CD14-positive monocyte (primary cell): ENCODE measurements at regions not wholly inside any gene's neighbourhood (a gene's known extent, or its start where the extent isn't known, plus 50 kb on each side); places are given as distances from the start of the nearest gene placed in this dataset.

Experiments used
- DNase-seq, 3 donors: peaks; one replicate each; pipeline ENCODE4 v3.0.0-alpha.2; 2011 to 2022
- H2AFZ ChIP-seq: 2 replicates; pipeline ENCODE4 v1.6.0; 2012; ENCODE audit warnings: mild to moderate bottlenecking, low read depth, low read length, inconsistent platforms; ENCODE audit not compliant: insufficient read depth, poor library complexity, severe bottlenecking
- H3K27ac ChIP-seq, 2 donors: 1 replicate in 1 of 2; 2 replicates in 1 of 2; pipeline ENCODE4 v1.5.1; 2012 to 2013; ENCODE audit warnings: low read length in 2 of 2, control low read depth in 1 of 2, inconsistent platforms in 1 of 2, low read depth in 1 of 2, mild to moderate bottlenecking in 1 of 2
- H3K27me3 ChIP-seq, 2 donors: one replicate each; pipeline versions ENCODE4 v1.6.0 to v1.6.1; 2011 to 2013; ENCODE audit warnings: low read length in 2 of 2; ENCODE audit not compliant: control insufficient read depth in 2 of 2, insufficient read depth in 2 of 2
- H3K36me3 ChIP-seq, 2 donors: replicated peaks in 1 of 2; 1 replicate in 1 of 2; 2 replicates in 1 of 2; pipeline versions ENCODE4 v1.5.1 to v1.6.1; 2012 to 2013; ENCODE audit warnings: low read length in 2 of 2, control low read depth in 1 of 2, inconsistent platforms in 1 of 2, mild to moderate bottlenecking in 1 of 2; ENCODE audit not compliant: insufficient read depth in 2 of 2, control insufficient read depth in 1 of 2
- H3K4me1 ChIP-seq, 2 donors: 1 replicate in 1 of 2; 2 replicates in 1 of 2; pipeline versions ENCODE4 v1.5.1 to v1.6.1; 2012 to 2013; ENCODE audit warnings: low read length in 2 of 2, control low read depth in 1 of 2, inconsistent platforms in 1 of 2, mild to moderate bottlenecking in 1 of 2, moderate library complexity in 1 of 2; ENCODE audit not compliant: insufficient read depth in 2 of 2, control insufficient read depth in 1 of 2
- H3K4me2 ChIP-seq: replicated peaks from 2 replicates; pipeline ENCODE3; 2012; ENCODE audit warnings: low read length, moderate library complexity, mild to moderate bottlenecking; ENCODE audit not compliant: poor library complexity, severe bottlenecking; ENCODE audit errors: extremely low read depth
- H3K4me3 ChIP-seq, 3 experiments: fragments of 200-600 bp in 1 of 3; sonication (generic) in 1 of 3; replicated peaks in 1 of 3; 1 replicate in 2 of 3; 2 replicates in 1 of 3; pipeline ENCODE4 v1.5.1; 2011 to 2013; ENCODE audit warnings: low read length in 3 of 3, mild to moderate bottlenecking in 3 of 3, control low read depth in 2 of 3, low read depth in 2 of 3, inconsistent platforms in 1 of 3, moderate library complexity in 1 of 3
- H3K79me2 ChIP-seq: 2 replicates; pipeline ENCODE4 v1.6.0; 2012; ENCODE audit warnings: mild to moderate bottlenecking, control low read depth, inconsistent platforms, low read length, moderate library complexity; ENCODE audit not compliant: insufficient read depth
- H3K9ac ChIP-seq: 2 replicates; pipeline ENCODE4 v1.6.0; 2017; ENCODE audit warnings: low read length, mild to moderate bottlenecking; ENCODE audit not compliant: insufficient read depth, poor library complexity, severe bottlenecking
- H3K9me3 ChIP-seq, 2 donors: replicated peaks in 1 of 2; 1 replicate in 1 of 2; 2 replicates in 1 of 2; pipeline versions ENCODE4 v1.5.1 to v1.6.1; 2012 to 2013; ENCODE audit warnings: low read length in 2 of 2, control low read depth in 1 of 2; ENCODE audit not compliant: control insufficient read depth in 1 of 2, insufficient read depth in 1 of 2
- H4K20me1 ChIP-seq: 2 replicates; pipeline ENCODE4 v1.6.0; 2012; ENCODE audit warnings: mild to moderate bottlenecking, low read length, control low read depth, moderate library complexity; ENCODE audit not compliant: insufficient read depth
- H3K27ac Mint-ChIP-seq, 7 donors: one replicate each; pipeline ENCODE4 v1.8.0; 2020; ENCODE audit warnings: mild to moderate bottlenecking in 7 of 7, mixed read lengths in 7 of 7, moderate library complexity in 6 of 7, inconsistent platforms in 2 of 7
- H3K27me3 Mint-ChIP-seq, 3 donors: one replicate each; pipeline ENCODE4 v1.8.0; 2021 to 2022; ENCODE audit warnings: low read depth in 3 of 3, mild to moderate bottlenecking in 3 of 3, mixed read lengths in 3 of 3, moderate library complexity in 3 of 3, inconsistent platforms in 1 of 3
- H3K36me3 Mint-ChIP-seq, 2 donors: one replicate each; pipeline ENCODE4 v1.8.0; 2020; ENCODE audit warnings: mixed read lengths in 2 of 2, inconsistent platforms in 1 of 2, mild to moderate bottlenecking in 1 of 2
- H3K4me1 Mint-ChIP-seq: one replicate; pipeline ENCODE4 v1.8.0; 2020; ENCODE audit warnings: mild to moderate bottlenecking, mixed read lengths
- H3K4me3 Mint-ChIP-seq, 2 donors: one replicate each; pipeline ENCODE4 v1.8.0; 2020; ENCODE audit warnings: mild to moderate bottlenecking in 2 of 2, mixed read lengths in 2 of 2, moderate library complexity in 1 of 2
- H3K9me3 Mint-ChIP-seq, 7 donors: one replicate each; pipeline ENCODE4 v1.8.0; 2020 to 2022; ENCODE audit warnings: mixed read lengths in 7 of 7, mild to moderate bottlenecking in 6 of 7, moderate library complexity in 6 of 7, inconsistent platforms in 2 of 7
- WGBS: methylation state at CpG from one replicate; pipeline ENCODE4 v1.1.5; 2013; ENCODE audit warnings: missing lambda C conversion rate; ENCODE audit not compliant: insufficient coverage; 5-methylcytosine and 5-hydroxymethylcytosine counted together
- intact Hi-C, 2 donors: fragments of 100-400 bp; cut with micrococcal nuclease; formaldehyde crosslinking; loops; one replicate each; pipeline versions ENCODE4 v1.15.0 to v1.15.1; 2023
- TF ChIP-seq, protein P1 (sequence below): fragments of 200-600 bp; IDR thresholded peaks from one replicate; pipeline ENCODE4 v1.8.0; 2022; ENCODE audit warnings: antibody characterized with exemption, mild to moderate bottlenecking

- Histone ChIP-seq H3K79me2 (no peaks in the 10 kb centered on the region), H2AFZ (no peak overlapping the region), H3K4me2 (no peak overlapping the region), H4K20me1 (no peaks in the 10 kb centered on the region), H3K4me1 (no peaks in the 10 kb centered on the region), H3K9me3 (peaks cover 0 to under 1% of the 10 kb centered on the region in 2 donors), H3K27me3 (no peaks in the 10 kb centered on the region), H3K36me3 (no peaks in the 10 kb centered on the region), H3K4me3 (no peak overlapping the region), H3K27ac (no peak overlapping the region), H3K9ac (no peak overlapping the region)
- Mint-ChIP-seq H3K9me3 (peaks cover 0 to 8% (median 2%) of the 10 kb centered on the region in 7 donors), H3K27me3 (peaks cover 0 to 5% (median 2%) of the 10 kb centered on the region in 3 donors), H3K36me3 (no peaks in the 10 kb centered on the region), H3K4me3 (no peak overlapping the region), H3K4me1 (no peaks in the 10 kb centered on the region), H3K27ac (no peak overlapping the region)
- no CpG with 5 or more reads among the region's 4 CpGs for WGBS
- DNase-seq: no peak
- intact Hi-C loops: no loop called here
- TF ChIP-seq, protein P1, sequence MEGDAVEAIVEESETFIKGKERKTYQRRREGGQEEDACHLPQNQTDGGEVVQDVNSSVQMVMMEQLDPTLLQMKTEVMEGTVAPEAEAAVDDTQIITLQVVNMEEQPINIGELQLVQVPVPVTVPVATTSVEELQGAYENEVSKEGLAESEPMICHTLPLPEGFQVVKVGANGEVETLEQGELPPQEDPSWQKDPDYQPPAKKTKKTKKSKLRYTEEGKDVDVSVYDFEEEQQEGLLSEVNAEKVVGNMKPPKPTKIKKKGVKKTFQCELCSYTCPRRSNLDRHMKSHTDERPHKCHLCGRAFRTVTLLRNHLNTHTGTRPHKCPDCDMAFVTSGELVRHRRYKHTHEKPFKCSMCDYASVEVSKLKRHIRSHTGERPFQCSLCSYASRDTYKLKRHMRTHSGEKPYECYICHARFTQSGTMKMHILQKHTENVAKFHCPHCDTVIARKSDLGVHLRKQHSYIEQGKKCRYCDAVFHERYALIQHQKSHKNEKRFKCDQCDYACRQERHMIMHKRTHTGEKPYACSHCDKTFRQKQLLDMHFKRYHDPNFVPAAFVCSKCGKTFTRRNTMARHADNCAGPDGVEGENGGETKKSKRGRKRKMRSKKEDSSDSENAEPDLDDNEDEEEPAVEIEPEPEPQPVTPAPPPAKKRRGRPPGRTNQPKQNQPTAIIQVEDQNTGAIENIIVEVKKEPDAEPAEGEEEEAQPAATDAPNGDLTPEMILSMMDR: no peak
Measured at GRCh38 chr13:97539651-97540610, 106.0 kb downstream of the RAP2A start.

GRCh38 chr13:97540696-97541095 lies 106.7 kb downstream of the RAP2A start:
- Histone ChIP-seq H3K36me3 (no peaks in the 10 kb centered on the region), H3K4me2 (no peak overlapping the region), H3K4me3 (no peak overlapping the region), H3K27ac (no peak overlapping the region), H4K20me1 (no peaks in the 10 kb centered on the region), H3K4me1 (no peaks in the 10 kb centered on the region), H3K27me3 (no peaks in the 10 kb centered on the region), H2AFZ (no peak overlapping the region), H3K9ac (no peak overlapping the region), H3K9me3 (peaks cover 0 to 8% of the 10 kb centered on the region in 2 donors), H3K79me2 (no peaks in the 10 kb centered on the region)
- H3K27me3 Mint-ChIP-seq: peaks cover 0 to 3% (median 0%) of the 10 kb centered on the region in 3 donors
- no peak overlapping the region for H3K4me3 Mint-ChIP-seq
- no peak for DNase-seq
- intact Hi-C loops: no loop called here
- TF ChIP-seq, protein P1: no peak
- no peak overlapping the region for H3K27ac Mint-ChIP-seq
- 64% methylated on average over 2 of the region's 6 CpGs for WGBS
- no peaks in the 10 kb centered on the region for H3K36me3 Mint-ChIP-seq
- no peaks in the 10 kb centered on the region for H3K4me1 Mint-ChIP-seq
- H3K9me3 Mint-ChIP-seq: peaks cover 0 to 6% (median 3%) of the 10 kb centered on the region in 7 donors
